GM08714 (cell line): ENCODE measurements at regions not wholly inside any gene's neighbourhood (a gene's known extent, or its start where the extent isn't known, plus 50 kb on each side); places are given as distances from the start of the nearest gene placed in this dataset.

Experiments used
- H3K4me3 ChIP-seq: fragments of 200-500 bp; sonication (Bioruptor generic); 2 replicates; pipeline ENCODE4 v1.5.1; 2014; ENCODE audit warnings: mild to moderate bottlenecking, low read length, inconsistent platforms
- ZNF274 ChIP-seq: IDR thresholded peaks from 2 replicates; pipeline ENCODE4 v1.6.1; 2012; ENCODE audit warnings: mild to moderate bottlenecking, low read depth, low read length

DNA sequence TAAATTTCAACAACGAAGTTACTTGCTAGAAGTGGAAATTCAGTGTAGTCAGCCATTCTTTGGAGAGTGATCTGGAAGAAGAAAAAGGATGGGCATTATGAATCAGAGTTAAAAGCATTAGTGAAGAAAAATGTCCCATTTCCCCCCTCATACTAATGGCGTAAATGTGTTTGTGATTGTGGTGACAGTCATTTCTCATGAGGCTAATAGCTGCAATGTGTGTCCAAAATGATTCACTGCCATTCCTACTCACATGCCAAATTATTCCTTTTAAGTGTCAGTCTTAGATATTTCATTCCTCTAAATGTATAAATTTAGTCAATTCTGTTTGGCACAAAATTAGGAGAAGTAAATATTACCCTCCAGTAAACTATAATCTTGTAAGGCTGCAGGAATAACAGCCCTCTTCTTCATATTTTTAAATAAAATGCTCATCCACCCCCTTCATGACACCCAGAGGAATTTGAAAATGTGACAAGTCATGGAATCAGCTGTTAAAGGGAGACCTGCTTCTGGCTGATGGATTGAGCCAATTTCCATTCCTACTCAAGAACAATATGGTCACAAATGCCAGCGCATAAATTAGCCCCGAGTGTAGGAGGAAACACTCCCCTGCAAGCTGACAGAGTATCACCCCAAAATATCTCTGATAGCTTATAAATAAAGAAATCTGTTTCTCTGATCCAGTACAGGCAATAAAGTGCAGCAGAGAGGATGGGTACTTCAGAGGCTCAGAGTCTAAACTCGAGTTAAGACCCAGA, 912.3 kb upstream of the SEL1L start:
- no peak for TF ChIP-seq ZNF274
- H3K4me3 ChIP-seq: no peak overlapping the region

GRCh38 chr14:82447586-82447985, 913.9 kb upstream of the SEL1L start:
- no peak for TF ChIP-seq ZNF274
- no peak overlapping the region for H3K4me3 ChIP-seq

DNA sequence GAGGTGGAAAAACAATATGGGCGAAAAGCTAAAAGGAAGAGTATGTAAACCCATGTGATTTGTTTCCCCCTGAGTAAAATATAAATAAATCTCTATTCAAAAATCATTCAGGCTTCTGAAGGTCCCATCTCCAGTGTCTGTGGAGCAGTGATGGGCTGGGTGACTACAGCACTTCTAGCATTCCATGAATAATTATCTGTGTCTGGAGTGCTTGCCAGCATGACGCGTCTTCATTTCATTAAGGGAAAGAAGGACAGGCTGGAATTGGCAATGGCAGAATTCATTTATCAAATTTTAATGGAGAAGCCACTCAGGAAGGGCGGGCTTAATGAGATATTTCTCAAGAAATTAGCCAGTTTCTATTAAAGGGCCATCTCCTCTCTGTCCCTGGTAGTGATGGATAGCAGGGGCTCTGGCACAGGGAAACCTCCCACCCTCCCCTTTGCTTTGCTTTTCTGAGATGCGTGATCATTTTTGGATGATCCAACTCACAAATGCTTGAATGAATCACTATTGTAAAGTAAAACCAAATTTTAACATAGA, 916.3 kb upstream of the SEL1L start:
- H3K4me3 ChIP-seq: no peak overlapping the region
- TF ChIP-seq ZNF274: no peak

- H3K4me3 ChIP-seq: no peak overlapping the region
- TF ChIP-seq ZNF274: no peak
Measured at GRCh38 chr14:82451675-82452074, 918.0 kb upstream of the SEL1L start.

GRCh38 chr14:82482345-82482744, 948.7 kb upstream of the SEL1L start:
- TF ChIP-seq ZNF274: no peak

GRCh38 chr14:82488473-82488872, 954.8 kb upstream of the SEL1L start:
- TF ChIP-seq ZNF274: no peak
- H3K4me3 ChIP-seq: no peak overlapping the region

More at GRCh38 chr14:82482345-82482744, 948.7 kb upstream of the SEL1L start:
- H3K4me3 ChIP-seq: no peak overlapping the region

DNA sequence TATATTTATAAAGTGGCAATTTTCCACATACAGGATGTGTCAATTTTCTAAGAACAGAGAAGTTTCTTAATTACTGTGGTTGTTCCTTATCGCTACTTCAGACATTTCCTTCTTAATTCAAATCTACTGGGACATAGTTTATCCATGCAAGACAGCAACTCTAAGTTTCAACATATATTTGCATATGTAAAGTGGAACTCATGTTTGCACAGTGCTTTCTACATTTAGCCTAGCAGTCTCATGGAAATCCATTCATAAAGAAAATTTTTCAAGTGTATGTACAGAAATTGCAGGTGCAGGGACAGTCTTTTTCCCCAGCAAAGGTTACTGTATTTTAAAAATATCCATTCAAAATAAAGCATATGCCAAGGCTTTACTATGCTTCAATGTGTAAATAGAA, 956.7 kb upstream of the SEL1L start:
- TF ChIP-seq ZNF274: no peak
- no peak overlapping the region for H3K4me3 ChIP-seq

DNA sequence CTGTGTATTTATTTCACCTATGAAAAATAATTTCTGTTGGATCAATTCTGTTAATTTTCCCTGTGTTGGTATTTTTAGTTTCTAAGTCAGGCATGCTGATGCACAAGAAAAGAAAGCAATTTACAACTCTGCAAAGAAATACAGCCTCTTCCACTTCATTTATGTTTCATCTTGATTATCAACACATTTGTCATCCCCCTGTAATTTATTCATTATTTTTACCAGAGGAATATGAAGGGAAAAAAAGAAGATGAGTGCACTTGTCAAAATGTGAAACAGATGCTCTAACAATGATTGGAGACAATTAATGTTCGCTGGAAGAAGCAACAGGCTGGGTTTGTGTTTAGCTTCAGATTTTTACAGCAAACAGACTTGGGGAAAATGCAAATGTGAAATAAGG, 958.5 kb upstream of the SEL1L start:
- no peak overlapping the region for H3K4me3 ChIP-seq
- TF ChIP-seq ZNF274: no peak

DNA sequence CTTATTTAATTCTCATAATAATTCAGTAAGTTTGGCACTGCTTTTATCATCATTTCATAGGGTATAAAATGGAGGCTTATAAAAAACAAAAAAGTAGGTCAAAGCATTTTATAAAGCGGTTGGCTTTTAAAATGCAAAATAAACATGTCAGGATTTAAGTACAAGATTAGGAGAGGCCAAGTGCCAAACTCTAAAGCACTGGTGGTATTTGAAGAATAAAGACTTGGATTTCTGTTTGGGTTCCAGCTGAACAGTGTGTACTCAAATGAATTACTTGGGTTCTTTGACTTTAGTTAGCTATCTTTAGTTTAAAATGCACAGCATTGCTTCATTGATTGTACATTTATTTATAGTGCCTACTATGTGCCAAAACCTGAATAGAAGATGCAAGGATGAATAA, 966.6 kb upstream of the SEL1L start:
- H3K4me3 ChIP-seq: no peak overlapping the region
- no peak for TF ChIP-seq ZNF274

GRCh38 chr14:82501554-82501953, 967.9 kb upstream of the SEL1L start:
- no peak overlapping the region for H3K4me3 ChIP-seq
- no peak for TF ChIP-seq ZNF274

DNA sequence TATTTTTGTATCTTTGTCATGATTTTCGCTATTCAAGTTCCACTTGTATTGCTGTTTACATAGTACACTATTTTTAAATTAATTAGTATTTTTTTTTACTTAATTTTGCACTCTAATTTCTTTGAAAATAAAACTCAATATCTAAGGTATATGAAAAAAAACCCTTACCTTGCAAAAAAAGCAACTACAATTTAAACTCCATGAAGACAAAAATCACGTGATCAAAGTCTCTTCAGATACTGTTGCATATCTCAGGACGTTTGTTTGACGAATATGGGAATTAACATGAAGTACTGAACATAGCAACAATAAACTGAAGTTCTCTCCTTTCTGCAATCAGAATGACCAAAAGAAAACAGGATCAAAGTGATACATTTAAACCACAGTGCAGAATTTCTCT, 968.4 kb upstream of the SEL1L start:
- H3K4me3 ChIP-seq: no peak overlapping the region
- no peak for TF ChIP-seq ZNF274

DNA sequence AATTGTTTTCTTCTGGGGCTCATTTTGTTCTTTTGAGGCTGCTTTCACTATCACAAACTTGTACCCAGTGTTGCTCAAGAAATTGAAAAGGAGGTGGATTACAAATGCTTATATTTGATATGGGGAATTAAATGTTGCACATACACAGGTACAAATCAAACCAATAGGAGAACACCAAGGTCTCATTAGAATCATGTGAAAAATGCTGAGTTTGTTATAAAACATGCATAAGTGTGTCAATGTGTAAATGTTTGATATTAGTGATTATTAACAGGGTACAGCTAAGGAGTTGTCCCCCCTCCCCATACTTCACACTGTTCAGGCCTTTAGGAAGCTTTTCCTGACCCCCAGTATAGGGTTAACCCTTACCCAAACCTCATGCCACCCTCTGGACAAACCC, 971.2 kb upstream of the SEL1L start:
- no peak for TF ChIP-seq ZNF274
- H3K4me3 ChIP-seq: no peak overlapping the region

GRCh38 chr14:82510007-82510406, 976.4 kb upstream of the SEL1L start:
- no peak for TF ChIP-seq ZNF274
- no peak overlapping the region for H3K4me3 ChIP-seq

DNA sequence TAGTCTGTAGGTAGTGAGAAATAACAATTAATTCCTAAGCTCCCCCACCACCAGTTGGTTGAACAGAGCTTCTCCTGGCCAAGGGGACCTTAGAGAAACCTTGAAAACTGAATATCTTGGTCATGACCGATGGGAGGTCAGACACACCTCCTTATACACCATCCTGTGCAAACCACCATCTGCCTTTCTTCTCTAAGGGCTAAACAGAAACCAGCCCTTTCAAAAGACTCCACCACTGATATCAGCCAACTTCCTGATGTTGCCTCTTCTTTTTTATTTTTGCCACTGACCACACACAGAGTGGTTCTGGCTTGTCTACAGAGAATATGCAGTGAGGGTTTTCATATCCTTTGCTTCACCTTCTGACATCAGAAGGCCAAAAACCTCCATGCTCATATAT, 977.7 kb upstream of the SEL1L start:
- H3K4me3 ChIP-seq: no peak overlapping the region
- TF ChIP-seq ZNF274: no peak

GRCh38 chr14:82520765-82521164, 987.1 kb upstream of the SEL1L start:
- no peak overlapping the region for H3K4me3 ChIP-seq
- no peak for TF ChIP-seq ZNF274

DNA sequence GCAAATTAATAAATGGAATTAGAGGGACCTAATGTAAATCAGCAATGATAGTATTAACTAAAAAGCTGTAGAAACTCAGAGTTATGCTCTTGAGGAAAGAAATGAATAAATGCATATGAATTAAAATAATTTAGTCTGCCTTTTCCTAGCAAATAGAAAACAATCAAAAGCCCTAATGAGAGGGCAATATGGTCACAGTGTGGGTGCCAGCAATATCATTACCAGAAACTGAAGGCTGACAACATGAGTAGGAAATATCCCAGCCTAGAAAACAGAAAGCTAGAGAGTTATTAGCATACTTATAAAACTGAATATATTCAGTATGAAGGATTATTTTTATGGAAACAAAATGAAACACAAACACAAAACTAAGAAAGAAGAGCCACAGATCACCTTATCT, 987.5 kb upstream of the SEL1L start:
- no peak overlapping the region for H3K4me3 ChIP-seq
- no peak for TF ChIP-seq ZNF274

DNA sequence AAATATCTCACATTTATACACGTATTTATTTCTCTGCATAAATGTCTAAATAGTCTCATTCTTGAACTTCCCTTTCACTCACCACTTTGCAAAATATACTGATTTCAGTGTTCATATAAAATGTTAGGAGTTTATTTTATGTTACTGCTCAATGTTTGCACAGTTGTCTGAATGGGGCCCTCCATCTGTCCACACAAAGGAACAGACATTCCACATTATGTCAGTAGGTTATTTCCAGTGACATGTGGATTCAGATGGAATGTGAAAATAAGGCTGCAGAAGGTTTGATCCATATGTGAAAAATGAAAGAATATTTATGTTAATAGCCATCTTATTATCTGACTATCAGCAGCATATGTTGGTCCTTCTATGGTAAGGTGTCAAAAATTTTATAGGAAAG, 994.4 kb upstream of the SEL1L start:
- H3K4me3 ChIP-seq: no peak overlapping the region
- TF ChIP-seq ZNF274: no peak
